Osteoblast (primary cell): ENCODE measurements at regions not wholly inside any gene's neighbourhood (a gene's known extent, or its start where the extent isn't known, plus 50 kb on each side); places are given as distances from the start of the nearest gene placed in this dataset.

Experiments
- DNase-seq: peaks from one replicate; pipeline ENCODE4 v3.0.0; 2011; ENCODE audit warnings: low spot score, mixed read lengths; ENCODE audit not compliant: insufficient read length; ENCODE audit errors: missing footprints
- H2AFZ ChIP-seq: 2 replicates; pipeline ENCODE4 v1.6.0; 2011; ENCODE audit warnings: mild to moderate bottlenecking, low read length
- H3K27ac ChIP-seq: 2 replicates; pipeline ENCODE4 v1.5.1; 2011; ENCODE audit warnings: mild to moderate bottlenecking, low read depth, low read length, moderate library complexity
- H3K27me3 ChIP-seq: 2 replicates; pipeline ENCODE4 v1.6.0; 2012; ENCODE audit warnings: mild to moderate bottlenecking, control low read depth, inconsistent platforms, low read length, moderate library complexity; ENCODE audit not compliant: insufficient read depth
- H3K36me3 ChIP-seq: 2 replicates; pipeline ENCODE4 v1.5.1; 2011; ENCODE audit warnings: mild to moderate bottlenecking, low read length, control low read depth, moderate library complexity; ENCODE audit not compliant: insufficient read depth
- H3K4me1 ChIP-seq: 2 replicates; pipeline ENCODE4 v1.5.1; 2011; ENCODE audit warnings: mild to moderate bottlenecking, low read length, control low read depth, moderate library complexity; ENCODE audit not compliant: insufficient read depth
- H3K4me2 ChIP-seq: 2 replicates; pipeline ENCODE4 v1.6.0; 2011; ENCODE audit warnings: mild to moderate bottlenecking, low read length; ENCODE audit not compliant: insufficient read depth
- H3K4me3 ChIP-seq: fragments of 200-600 bp; sonication (generic); 3 replicates; pipeline ENCODE4 v1.5.1; 2012; ENCODE audit warnings: mild to moderate bottlenecking, low read length, inconsistent platforms; ENCODE audit not compliant: insufficient read depth
- H3K79me2 ChIP-seq: 2 replicates; pipeline ENCODE4 v1.6.0; 2012; ENCODE audit warnings: mild to moderate bottlenecking, low read length, control low read depth, inconsistent platforms; ENCODE audit not compliant: insufficient read depth
- H3K9me3 ChIP-seq: 2 replicates; pipeline ENCODE4 v1.5.1; 2011; ENCODE audit warnings: low read depth, low read length, control low read depth
- H4K20me1 ChIP-seq: 2 replicates; pipeline ENCODE4 v1.6.0; 2012; ENCODE audit warnings: mild to moderate bottlenecking, low read length, control low read depth; ENCODE audit not compliant: insufficient read depth
- CTCF ChIP-seq: IDR thresholded peaks from 2 replicates; pipeline ENCODE4 v1.5.1; 2011; ENCODE audit warnings: mild to moderate bottlenecking, low read depth, low read length, moderate library complexity; ENCODE audit errors: extremely low read depth

GRCh38 chr5:158203261-158203660 is 344.3 kb upstream of the CLINT1 start:
- peak; percentile 18 for DNase-seq
- Histone ChIP-seq H4K20me1 (no peaks in the 10 kb centered on the region), H3K4me3 (no peak overlapping the region), H3K27me3 (peaks cover 12% of the 10 kb centered on the region), H3K4me2 (no peak overlapping the region), H2AFZ (no peak overlapping the region), H3K36me3 (no peaks in the 10 kb centered on the region), H3K79me2 (no peaks in the 10 kb centered on the region), H3K9me3 (no peaks in the 10 kb centered on the region), H3K4me1 (no peaks in the 10 kb centered on the region), H3K27ac (no peak overlapping the region)
- no peak for TF ChIP-seq CTCF

DNA sequence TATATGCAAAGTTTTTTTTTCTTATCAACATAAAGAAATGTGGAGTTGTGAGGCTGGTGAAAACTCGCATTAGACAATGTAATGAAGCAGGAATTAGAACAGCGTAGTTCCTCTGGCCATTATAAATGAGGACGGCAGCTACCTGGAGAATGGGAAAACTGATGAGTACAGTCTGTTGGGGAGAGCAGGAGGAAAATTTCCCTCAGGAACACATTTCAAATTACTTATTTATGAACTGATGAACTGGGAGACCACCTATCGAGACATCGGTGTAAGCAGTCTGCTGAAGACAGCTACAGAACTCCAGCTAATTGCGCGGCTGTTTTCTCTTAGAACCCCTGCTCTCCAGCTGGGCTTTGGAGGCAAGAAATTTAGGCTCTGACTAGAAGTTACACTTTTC is 343.9 kb upstream of the CLINT1 start:
- H3K4me1 ChIP-seq: no peaks in the 10 kb centered on the region
- TF ChIP-seq CTCF: no peak
- no peaks in the 10 kb centered on the region for H3K79me2 ChIP-seq
- H3K9me3 ChIP-seq: no peaks in the 10 kb centered on the region
- no peaks in the 10 kb centered on the region for H4K20me1 ChIP-seq
- no peak overlapping the region for H3K4me3 ChIP-seq
- H3K4me2 ChIP-seq: no peak overlapping the region
- no peak overlapping the region for H2AFZ ChIP-seq
- no peaks in the 10 kb centered on the region for H3K36me3 ChIP-seq
- no peak for DNase-seq
- H3K27ac ChIP-seq: no peak overlapping the region
- peaks cover 12% of the 10 kb centered on the region for H3K27me3 ChIP-seq

GRCh38 chr5:158200619-158201018 is 341.7 kb upstream of the CLINT1 start:
- DNase-seq: no peak
- Histone ChIP-seq H3K36me3 (no peaks in the 10 kb centered on the region), H3K4me2 (no peak overlapping the region), H3K4me3 (no peak overlapping the region), H2AFZ (no peak overlapping the region), H3K4me1 (no peaks in the 10 kb centered on the region), H4K20me1 (no peaks in the 10 kb centered on the region), H3K9me3 (no peaks in the 10 kb centered on the region), H3K27me3 (peaks cover 23% of the 10 kb centered on the region), H3K79me2 (no peaks in the 10 kb centered on the region), H3K27ac (no peak overlapping the region)
- TF ChIP-seq CTCF: no peak

DNA sequence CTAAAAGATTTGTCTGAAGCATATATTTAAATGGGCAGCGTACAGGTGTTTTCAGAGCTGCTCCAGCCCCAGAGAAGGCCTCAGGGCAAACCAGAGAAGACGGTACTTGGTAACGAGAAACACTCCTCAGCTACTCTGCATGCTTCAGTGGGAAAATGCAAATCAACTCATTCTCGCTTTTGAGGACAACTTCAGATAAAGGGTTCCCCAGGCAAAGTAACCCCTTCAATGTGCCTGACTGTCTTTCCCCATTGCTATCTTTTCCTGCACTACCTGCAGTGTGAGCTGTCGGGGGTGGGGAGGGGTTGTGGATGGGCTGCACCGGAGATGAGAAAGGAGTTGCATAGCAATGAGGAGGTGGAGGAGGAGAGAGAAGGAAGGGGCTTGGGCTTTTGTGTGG is 339.7 kb upstream of the CLINT1 start:
- no peak overlapping the region for H3K4me2 ChIP-seq
- no peaks in the 10 kb centered on the region for H4K20me1 ChIP-seq
- H3K27ac ChIP-seq: no peak overlapping the region
- no peaks in the 10 kb centered on the region for H3K4me1 ChIP-seq
- H3K4me3 ChIP-seq: no peak overlapping the region
- H3K27me3 ChIP-seq: peaks cover 23% of the 10 kb centered on the region
- H3K79me2 ChIP-seq: no peaks in the 10 kb centered on the region
- no peaks in the 10 kb centered on the region for H3K36me3 ChIP-seq
- no peak for DNase-seq
- TF ChIP-seq CTCF: no peak
- H3K9me3 ChIP-seq: no peaks in the 10 kb centered on the region
- H2AFZ ChIP-seq: no peak overlapping the region
